ENCODE measurements at regions not wholly inside any gene's neighbourhood (a gene's known extent, or its start where the extent isn't known, plus 50 kb on each side); places are given as distances from the start of the nearest gene placed in this dataset.

GRCh38 chr20:12199703-12200102 is 282.0 kb downstream of the BTBD3 start:
- TF ChIP-seq POLR2A (IDR thresholded peaks at IDR 0.05) (no peak), CTCF (IDR thresholded peaks at IDR 0.05) (no peak)

Measured in lower leg skin (tissue), 3 donors.